Breast epithelium (tissue), 3 donors: ENCODE measurements at regions not wholly inside any gene's neighbourhood (a gene's known extent, or its start where the extent isn't known, plus 50 kb on each side); places are given as distances from the start of the nearest gene placed in this dataset.

ENCODE experiments used
- POLR2A ChIP-seq: fragments of 450-650 bp; IDR thresholded peaks from one replicate; pipeline ENCODE4 v1.6.1; 2016; ENCODE audit warnings: antibody characterized with exemption, mild to moderate bottlenecking, moderate library complexity
- TF ChIP-seq, protein P1 (sequence below), 3 donors: fragments of 450-650 bp; IDR thresholded peaks; one replicate each; pipeline ENCODE4 v1.5.1; 2016 to 2017; ENCODE audit warnings: antibody characterized with exemption in 3 of 3, mild to moderate bottlenecking in 3 of 3, moderate library complexity in 3 of 3

DNA sequence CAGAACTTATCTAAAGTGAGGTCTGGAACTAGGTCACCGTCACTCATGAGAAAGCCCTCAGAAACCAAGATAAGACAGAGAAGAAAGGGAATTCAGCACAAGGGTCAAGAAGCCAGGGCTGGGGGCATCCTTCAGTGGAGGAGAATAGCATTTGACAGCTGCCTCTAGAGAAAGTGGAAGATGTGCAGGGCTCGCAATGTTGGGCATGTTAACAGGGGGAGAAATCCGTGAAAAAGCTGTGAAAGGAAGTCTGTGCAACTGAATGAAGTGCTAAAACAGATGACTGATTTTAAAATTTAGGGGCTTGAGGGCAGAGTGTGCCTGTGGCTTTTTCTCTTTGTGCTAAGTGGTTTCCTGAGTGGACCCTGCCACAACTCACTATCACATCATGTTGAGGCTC, 97.7 kb upstream of the IFNG-AS1 start:
- TF ChIP-seq, protein P1, sequence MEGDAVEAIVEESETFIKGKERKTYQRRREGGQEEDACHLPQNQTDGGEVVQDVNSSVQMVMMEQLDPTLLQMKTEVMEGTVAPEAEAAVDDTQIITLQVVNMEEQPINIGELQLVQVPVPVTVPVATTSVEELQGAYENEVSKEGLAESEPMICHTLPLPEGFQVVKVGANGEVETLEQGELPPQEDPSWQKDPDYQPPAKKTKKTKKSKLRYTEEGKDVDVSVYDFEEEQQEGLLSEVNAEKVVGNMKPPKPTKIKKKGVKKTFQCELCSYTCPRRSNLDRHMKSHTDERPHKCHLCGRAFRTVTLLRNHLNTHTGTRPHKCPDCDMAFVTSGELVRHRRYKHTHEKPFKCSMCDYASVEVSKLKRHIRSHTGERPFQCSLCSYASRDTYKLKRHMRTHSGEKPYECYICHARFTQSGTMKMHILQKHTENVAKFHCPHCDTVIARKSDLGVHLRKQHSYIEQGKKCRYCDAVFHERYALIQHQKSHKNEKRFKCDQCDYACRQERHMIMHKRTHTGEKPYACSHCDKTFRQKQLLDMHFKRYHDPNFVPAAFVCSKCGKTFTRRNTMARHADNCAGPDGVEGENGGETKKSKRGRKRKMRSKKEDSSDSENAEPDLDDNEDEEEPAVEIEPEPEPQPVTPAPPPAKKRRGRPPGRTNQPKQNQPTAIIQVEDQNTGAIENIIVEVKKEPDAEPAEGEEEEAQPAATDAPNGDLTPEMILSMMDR (IDR thresholded peaks at IDR 0.05) = no peak
- no peak for TF ChIP-seq POLR2A
